ENCODE measurements at regions not wholly inside any gene's neighbourhood (a gene's known extent, or its start where the extent isn't known, plus 50 kb on each side); places are given as distances from the start of the nearest gene placed in this dataset.

- DNase-seq (no peak), ATAC-seq (no peak)
- Histone ChIP-seq H3K4me3 (no peak overlapping the region), H3K27ac (no peak overlapping the region), H3K4me1 (peaks cover 6% of the 10 kb centered on the region), H3K36me3 (ENCODE audit: insufficient read depth in 1 of 2, low read depth in 1 of 2) (no peaks in the 10 kb centered on the region), H3K9me3 (no peaks in the 10 kb centered on the region), H3K27me3 (ENCODE audit: insufficient read depth in 3 of 3, low read length in 2 of 3) (peaks cover 0 to 4% (median 0%) of the 10 kb centered on the region in 3 donors)
- intact Hi-C loops (cut with DNase I): no loop called here
- 68 to 78% (median 73%) methylated on average over 3 of the region's 3 CpGs for WGBS, 3 donors
- TF ChIP-seq CTCF (IDR thresholded peaks at IDR 0.05): no peak
Observed at GRCh38 chr1:84073266-84073665, 70.8 kb upstream of the PRKACB start.

GRCh38 chr1:84069236-84069845 is 70.4 kb upstream of the TTLL7 start:
- intact Hi-C loops (cut with DNase I): no loop called here
- Histone ChIP-seq H3K4me1 (no peaks in the 10 kb centered on the region), H3K9me3 (no peaks in the 10 kb centered on the region), H3K4me3 (no peak overlapping the region), H3K27ac (no peak overlapping the region), H3K27me3 (ENCODE audit: insufficient read depth in 3 of 3, low read length in 2 of 3) (peaks cover 0 to 4% (median 0%) of the 10 kb centered on the region in 3 donors), H3K36me3 (ENCODE audit: insufficient read depth in 1 of 2, low read depth in 1 of 2) (no peaks in the 10 kb centered on the region)
- TF ChIP-seq CTCF (IDR thresholded peaks at IDR 0.05): no peak
- DNase-seq (no peak), ATAC-seq (no peak)
- 94 to 96% (median 94%) methylated on average over 2 of the region's 2 CpGs for WGBS, 3 donors

GRCh38 chr1:84062496-84062895 is 63.6 kb upstream of the TTLL7 start:
- H3K9me3 ChIP-seq: no peaks in the 10 kb centered on the region
- WGBS, 3 donors: 86 to 89% (median 87%) methylated on average over 1 of the region's 1 CpG
- H3K4me3 ChIP-seq: no peak overlapping the region
- no peaks in the 10 kb centered on the region for H3K4me1 ChIP-seq
- TF ChIP-seq CTCF (IDR thresholded peaks at IDR 0.05): no peak
- intact Hi-C loops (cut with DNase I): no loop called here
- H3K27me3 ChIP-seq (ENCODE audit: insufficient read depth in 3 of 3, low read length in 2 of 3): no peaks in the 10 kb centered on the region
- DNase-seq (no peak), ATAC-seq (no peak)
- H3K27ac ChIP-seq: no peak overlapping the region
- no peaks in the 10 kb centered on the region for H3K36me3 ChIP-seq (ENCODE audit: insufficient read depth in 1 of 2, low read depth in 1 of 2)

GRCh38 chr1:84061336-84061735 is 62.4 kb upstream of the TTLL7 start:
- no peaks in the 10 kb centered on the region for H3K36me3 ChIP-seq (ENCODE audit: insufficient read depth in 1 of 2, low read depth in 1 of 2)
- ATAC-seq (no peak), DNase-seq (no peak)
- H3K27me3 ChIP-seq (ENCODE audit: insufficient read depth in 3 of 3, low read length in 2 of 3): no peaks in the 10 kb centered on the region
- H3K4me1 ChIP-seq: no peaks in the 10 kb centered on the region
- H3K4me3 ChIP-seq: no peak overlapping the region
- intact Hi-C loops (cut with DNase I): no loop called here
- TF ChIP-seq CTCF (IDR thresholded peaks at IDR 0.05): no peak
- H3K9me3 ChIP-seq: no peaks in the 10 kb centered on the region
- no peak overlapping the region for H3K27ac ChIP-seq
- 82 to 91% (median 88%) methylated on average over 2 of the region's 2 CpGs for WGBS, 3 donors

GRCh38 chr1:84060781-84061180 is 61.8 kb upstream of the TTLL7 start:
- Histone ChIP-seq H3K36me3 (ENCODE audit: insufficient read depth in 1 of 2, low read depth in 1 of 2) (no peaks in the 10 kb centered on the region), H3K27ac (no peak overlapping the region), H3K9me3 (no peaks in the 10 kb centered on the region), H3K4me1 (no peaks in the 10 kb centered on the region), H3K4me3 (no peak overlapping the region), H3K27me3 (ENCODE audit: insufficient read depth in 3 of 3, low read length in 2 of 3) (no peaks in the 10 kb centered on the region)
- intact Hi-C loops (cut with DNase I): no loop called here
- no peak for TF ChIP-seq CTCF (IDR thresholded peaks at IDR 0.05)
- DNase-seq (no peak), ATAC-seq (no peak)
- WGBS, 3 donors: 64 to 75% (median 73%) methylated on average over 2 of the region's 2 CpGs

All from psoas muscle (tissue), 7 donors.